ENCODE measurements at regions not wholly inside any gene's neighbourhood (a gene's known extent, or its start where the extent isn't known, plus 50 kb on each side); places are given as distances from the start of the nearest gene placed in this dataset.
A peak's percentile ranks its signal among the peaks of the same experiment; 100 is the strongest.

GRCh38 chr7:10138087-10138854 lies 835.4 kb upstream of the PHF14 start:
- no peak for TF ChIP-seq EZH2 (IDR thresholded peaks at IDR 0.05)
- TF ChIP-seq EZH2phosphoT487 (IDR thresholded peaks at IDR 0.05), result no peak
- no peak for TF ChIP-seq CTCF (IDR thresholded peaks at IDR 0.05)
- Histone ChIP-seq H2AFZ (replicated peaks) (no peak overlapping the region), H3K4me3 (no peak overlapping the region), H3K79me2 (ENCODE audit: low read depth) (no peaks in the 10 kb centered on the region), H3K9ac (no peak overlapping the region), H3K4me1 (peaks cover 6% of the 10 kb centered on the region), H3K36me3 (no peaks in the 10 kb centered on the region), H4K20me1 (ENCODE audit: low read depth) (no peaks in the 10 kb centered on the region), H3F3A (ENCODE audit: low read depth) (no peaks in the 10 kb centered on the region), H3K9me3 (ENCODE audit: low read depth) (no peaks in the 10 kb centered on the region), H3K27ac (no peak overlapping the region), H3K27me3 (no peaks in the 10 kb centered on the region), H3K4me2 (no peak overlapping the region)
- Mint-ChIP-seq H3K9me3 (no peaks in the 10 kb centered on the region), H3K27ac (no peak overlapping the region), H3K4me3 (no peak overlapping the region), H3K36me3 (no peaks in the 10 kb centered on the region), H3K27me3 (ENCODE audit: insufficient read depth, low read depth) (no peaks in the 10 kb centered on the region), H3K4me1 (peaks cover 11% of the 10 kb centered on the region)
- no peak for DNase-seq (ENCODE audit: low spot score)

GRCh38 chr7:10146271-10146670 lies 827.4 kb upstream of the PHF14 start:
- Histone ChIP-seq H3K9ac (no peak overlapping the region), H3K4me1 (no peaks in the 10 kb centered on the region), H4K20me1 (ENCODE audit: low read depth) (no peaks in the 10 kb centered on the region), H3F3A (ENCODE audit: low read depth) (no peaks in the 10 kb centered on the region), H3K27me3 (no peaks in the 10 kb centered on the region), H3K27ac (no peak overlapping the region), H2AFZ (replicated peaks) (no peak overlapping the region), H3K36me3 (no peaks in the 10 kb centered on the region), H3K4me2 (no peak overlapping the region), H3K4me3 (no peak overlapping the region), H3K9me3 (ENCODE audit: low read depth) (no peaks in the 10 kb centered on the region), H3K79me2 (ENCODE audit: low read depth) (no peaks in the 10 kb centered on the region)
- H3K9me3 Mint-ChIP-seq, result no peaks in the 10 kb centered on the region
- H3K27ac Mint-ChIP-seq, result no peak overlapping the region
- H3K4me3 Mint-ChIP-seq, result no peak overlapping the region
- no peaks in the 10 kb centered on the region for H3K4me1 Mint-ChIP-seq
- no peaks in the 10 kb centered on the region for H3K27me3 Mint-ChIP-seq (ENCODE audit: insufficient read depth, low read depth)
- H3K36me3 Mint-ChIP-seq, result no peaks in the 10 kb centered on the region
- TF ChIP-seq CTCF (IDR thresholded peaks at IDR 0.05), result no peak
- DNase-seq (ENCODE audit: low spot score), result no peak

- DNase-seq (ENCODE audit: low spot score), result no peak
- no peak overlapping the region for H3K4me2 ChIP-seq
- H3K27ac ChIP-seq, result no peak overlapping the region
- H3K4me3 ChIP-seq, result no peak overlapping the region
- H3K4me3 Mint-ChIP-seq, result no peak overlapping the region
- no peak overlapping the region for H3K9ac ChIP-seq
- TF ChIP-seq EZH2 (IDR thresholded peaks at IDR 0.05), result no peak
- no peak for TF ChIP-seq EZH2phosphoT487 (IDR thresholded peaks at IDR 0.05)
- TF ChIP-seq CTCF (IDR thresholded peaks at IDR 0.05), result no peak
- peak overlapping the region; percentile 1 for H2AFZ ChIP-seq (replicated peaks)
- H3K27me3 ChIP-seq, result no peaks in the 10 kb centered on the region
- no peaks in the 10 kb centered on the region for H3K9me3 Mint-ChIP-seq
- no peaks in the 10 kb centered on the region for H3K36me3 ChIP-seq
- H4K20me1 ChIP-seq (ENCODE audit: low read depth), result no peaks in the 10 kb centered on the region
- no peaks in the 10 kb centered on the region for H3K4me1 ChIP-seq
- H3K4me1 Mint-ChIP-seq, result no peaks in the 10 kb centered on the region
- no peak overlapping the region for H3K27ac Mint-ChIP-seq
- no peaks in the 10 kb centered on the region for H3K79me2 ChIP-seq (ENCODE audit: low read depth)
- no peaks in the 10 kb centered on the region for H3F3A ChIP-seq (ENCODE audit: low read depth)
- no peaks in the 10 kb centered on the region for H3K27me3 Mint-ChIP-seq (ENCODE audit: insufficient read depth, low read depth)
- no peaks in the 10 kb centered on the region for H3K9me3 ChIP-seq (ENCODE audit: low read depth)
- no peaks in the 10 kb centered on the region for H3K36me3 Mint-ChIP-seq
Measured at GRCh38 chr7:10156972-10157371, 816.7 kb upstream of the PHF14 start.
